Motor neuron (in vitro differentiated cells): ENCODE measurements at regions not wholly inside any gene's neighbourhood (a gene's known extent, or its start where the extent isn't known, plus 50 kb on each side); places are given as distances from the start of the nearest gene placed in this dataset.

Source experiments
- ATAC-seq, 8 experiments: fragments of 200-7000 bp; cut with Tn5 transposase; replicated peaks in 6 of 8; 2 replicates each; pipeline ENCODE4 v1.8.0; 2021; ENCODE audit warnings: mild to moderate bottlenecking in 8 of 8, moderate library complexity in 8 of 8
- H3K27ac ChIP-seq, 2 donors: fragments of 250-450 bp; sonication (Bioruptor Pico); 2 replicates each; pipeline ENCODE4 v1.9.0; 2021; ENCODE audit warnings: antibody characterized with exemption in 2 of 2, mild to moderate bottlenecking in 2 of 2, moderate library complexity in 1 of 2
- H3K4me1 ChIP-seq, 2 donors: fragments of 250-450 bp; sonication (Bioruptor Pico); replicated peaks in 1 of 2; 2 replicates each; pipeline ENCODE4 v1.6.1; 2021; ENCODE audit warnings: antibody characterized with exemption in 2 of 2, mild to moderate bottlenecking in 2 of 2, moderate library complexity in 1 of 2
- H3K4me3 ChIP-seq, 5 donors: fragments of 250-450 bp; sonication (Bioruptor Pico); 2 replicates each; pipeline ENCODE4 v1.9.0; 2021; ENCODE audit warnings: antibody characterized with exemption in 5 of 5, mild to moderate bottlenecking in 5 of 5, moderate library complexity in 4 of 5
- WGBS, 10 experiments: fragments of 450-650 bp; shearing (Covaris generic); methylation state at CpG; one replicate each; pipeline ENCODE4 v1.0.0; 2022; 5-methylcytosine and 5-hydroxymethylcytosine counted together
- in situ Hi-C, 9 experiments: fragments of 400-800 bp; cut with MboI; loops; one replicate each; pipeline ENCODE4 v1.15.0; 2021; ENCODE audit warnings: low sequenced_read_pairs in 9 of 9, low pct_unique_long_range_greater_than_20kb in 2 of 9; ENCODE audit not compliant: unreplicated experiment in 9 of 9

DNA sequence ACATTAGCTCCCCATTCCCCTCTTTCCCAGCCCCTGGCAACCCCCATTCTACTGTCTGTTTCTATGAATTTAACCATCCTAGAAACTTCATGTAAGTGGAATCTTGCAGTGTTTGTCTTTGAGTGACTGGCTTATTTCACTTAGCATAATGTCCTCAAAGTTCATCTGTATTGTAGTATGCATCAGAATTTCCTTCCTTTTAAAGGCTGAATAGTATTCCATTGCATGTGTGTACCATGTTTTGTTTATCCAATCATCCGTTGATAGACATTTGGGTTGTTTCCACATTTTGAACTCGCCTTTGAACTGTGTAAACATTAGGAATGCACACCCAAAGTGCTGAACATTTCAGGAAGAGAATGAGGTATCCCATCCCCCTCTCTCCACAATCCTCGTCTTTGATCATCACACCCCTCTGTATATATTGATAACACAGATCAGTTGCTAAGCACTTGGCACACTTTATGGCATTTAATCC, 56.4 kb upstream of the PLAC1 start:
- Histone ChIP-seq H3K27ac (no peak overlapping the region), H3K4me3 (no peak overlapping the region), H3K4me1 (peaks cover 0 to 17% of the 10 kb centered on the region in 2 donors)
- in situ Hi-C loops = no loop called here
- ATAC-seq = no peak
- WGBS, 10 experiments = 46 to 100% (median 75%) methylated on average over 2 to 3 of the region's 3 CpGs; no CpG with 5 or more reads in 7 of the 10 experiments

DNA sequence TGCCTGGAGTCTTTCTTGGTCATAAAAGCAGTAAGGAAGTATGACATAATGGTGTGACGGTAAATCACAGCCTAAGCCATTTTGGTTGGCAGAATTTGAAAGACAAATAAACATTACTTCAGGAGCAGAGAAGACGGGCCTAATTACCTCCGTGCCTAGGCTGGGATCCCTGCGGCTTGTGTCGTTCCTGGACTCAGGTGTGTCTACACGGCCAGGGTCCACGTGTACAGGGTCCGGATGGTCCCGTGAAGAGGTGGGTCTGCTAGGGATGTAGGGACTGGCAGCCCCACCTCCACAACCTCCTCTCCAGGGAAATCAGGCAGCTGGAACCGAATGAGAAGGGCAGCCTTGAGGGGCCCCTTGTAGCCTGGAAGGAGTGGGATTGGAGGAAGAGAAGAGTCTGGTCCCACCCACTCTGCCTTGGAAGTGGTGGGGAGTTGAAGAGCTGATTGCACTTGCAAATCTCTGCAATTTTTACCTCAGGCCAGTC, 55.4 kb upstream of the PLAC1 start:
- no peak for ATAC-seq
- peaks cover 0 to 17% of the 10 kb centered on the region in 2 donors for H3K4me1 ChIP-seq
- H3K27ac ChIP-seq = no peak overlapping the region
- H3K4me3 ChIP-seq = no peak overlapping the region
- WGBS, 10 experiments = 45% methylated on average over 7 of the region's 10 CpGs; no CpG with 5 or more reads in 9 of the 10 experiments
- in situ Hi-C loops = no loop called here

DNA sequence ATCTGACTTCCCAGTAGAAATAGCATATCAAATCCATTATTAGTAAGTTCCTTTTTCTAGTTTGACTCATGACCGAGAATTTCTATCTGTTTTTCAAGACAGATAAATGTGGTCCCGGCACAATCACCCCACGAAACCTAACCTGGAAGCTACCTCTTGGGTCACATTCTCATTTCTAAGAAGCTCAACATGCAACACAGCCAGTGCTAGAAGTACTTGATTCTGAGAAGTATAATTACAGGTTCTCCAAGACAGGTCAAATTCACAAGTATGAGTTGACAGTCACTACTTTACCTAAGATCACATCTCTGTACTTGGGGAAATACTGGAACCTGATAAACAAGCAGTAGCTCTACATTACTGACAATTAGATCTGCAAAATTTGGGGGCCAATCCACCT, 54.0 kb upstream of the PLAC1 start:
- no peak for ATAC-seq
- 53 to 100% (median 90%) methylated on average over 1 to 3 of the region's 3 CpGs; no CpG with 5 or more reads in 6 of the 10 experiments for WGBS, 10 experiments
- H3K27ac ChIP-seq = no peak overlapping the region
- no peak overlapping the region for H3K4me3 ChIP-seq
- peaks cover 0 to 17% of the 10 kb centered on the region in 2 donors for H3K4me1 ChIP-seq
- in situ Hi-C loops = no loop called here

DNA sequence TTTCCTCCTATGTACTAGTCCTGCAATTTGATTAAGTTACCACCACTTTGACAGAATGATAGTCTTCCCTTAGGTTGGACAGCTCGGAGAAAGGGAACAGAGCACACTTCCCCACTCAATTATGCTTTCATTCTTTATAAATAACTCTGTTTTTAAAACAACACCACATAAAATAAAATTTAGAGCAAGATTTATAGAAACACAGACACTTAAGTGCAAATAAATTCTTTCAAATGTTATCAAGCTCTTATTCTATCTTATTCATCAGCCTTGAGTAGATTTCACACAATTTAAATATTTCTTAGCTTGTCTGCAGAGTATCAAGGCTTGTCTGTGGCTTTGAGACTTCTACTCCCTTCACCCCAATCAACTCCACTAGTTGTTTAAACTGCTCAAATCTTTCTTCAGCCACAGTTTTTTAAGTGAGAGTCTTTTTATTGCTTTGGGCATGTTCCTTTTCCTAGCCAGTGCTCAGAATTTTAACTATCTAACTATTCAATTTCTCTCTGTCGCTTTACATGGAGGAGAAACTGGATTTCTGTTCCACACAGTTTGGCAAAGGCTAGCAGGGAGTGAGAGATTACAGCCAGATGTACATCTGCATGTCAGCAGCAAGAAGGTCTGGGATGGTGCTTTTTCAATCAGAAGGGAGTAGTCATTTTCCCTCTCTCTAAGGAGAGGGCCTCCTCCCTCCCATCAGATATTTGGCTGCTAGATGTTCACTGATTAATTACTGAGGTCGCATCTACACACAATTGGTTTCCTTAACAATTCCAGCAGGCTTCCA, 53.1 kb upstream of the PLAC1 start:
- Histone ChIP-seq H3K27ac (no peak overlapping the region), H3K4me3 (no peak overlapping the region), H3K4me1 (peaks cover 0 to 17% of the 10 kb centered on the region in 2 donors)
- 0 to 55% (median 18%) methylated on average over 2 to 3 of the region's 3 CpGs; no CpG with 5 or more reads in 6 of the 10 experiments for WGBS, 10 experiments
- ATAC-seq = peak in 3 of 8 experiments; percentile 64 to 93 (median 80)
- in situ Hi-C loops = no loop called here
